Amygdala (tissue), 56 donors: ENCODE measurements at regions not wholly inside any gene's neighbourhood (a gene's known extent, or its start where the extent isn't known, plus 50 kb on each side); places are given as distances from the start of the nearest gene placed in this dataset.

Experiments
- DNase-seq, 56 donors: peaks; one replicate each; lab custom pipeline; 2025; lab: John Stamatoyannopoulos, UW

GRCh38 chr9:115169003-115169402, 51.0 kb upstream of the TNC start:
- no peak for DNase-seq

GRCh38 chr9:115170358-115171073, 52.6 kb upstream of the TNC start:
- no peak for DNase-seq

DNA sequence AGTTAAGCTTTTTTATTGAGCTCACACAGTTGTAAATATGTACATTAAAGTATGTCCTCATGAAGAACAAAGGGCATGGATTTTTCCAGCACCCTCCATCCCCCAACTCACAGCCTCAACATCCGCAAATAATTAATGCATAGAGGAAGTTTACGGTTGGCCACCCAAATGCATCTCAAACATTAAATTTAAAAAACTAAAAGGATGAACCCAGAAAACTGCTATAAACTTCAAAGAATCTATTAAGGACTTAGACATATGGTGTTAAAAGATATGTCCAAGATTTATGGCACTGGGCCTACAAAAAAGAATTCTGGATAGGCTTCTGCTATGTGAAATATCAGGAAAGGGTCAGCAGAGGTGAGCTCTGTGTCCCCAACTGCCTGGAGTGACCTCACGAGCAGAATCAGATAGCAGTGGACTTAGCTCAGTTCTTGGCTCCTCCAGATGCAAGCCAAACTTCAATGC, 54.0 kb upstream of the TNC start:
- DNase-seq = no peak

DNA sequence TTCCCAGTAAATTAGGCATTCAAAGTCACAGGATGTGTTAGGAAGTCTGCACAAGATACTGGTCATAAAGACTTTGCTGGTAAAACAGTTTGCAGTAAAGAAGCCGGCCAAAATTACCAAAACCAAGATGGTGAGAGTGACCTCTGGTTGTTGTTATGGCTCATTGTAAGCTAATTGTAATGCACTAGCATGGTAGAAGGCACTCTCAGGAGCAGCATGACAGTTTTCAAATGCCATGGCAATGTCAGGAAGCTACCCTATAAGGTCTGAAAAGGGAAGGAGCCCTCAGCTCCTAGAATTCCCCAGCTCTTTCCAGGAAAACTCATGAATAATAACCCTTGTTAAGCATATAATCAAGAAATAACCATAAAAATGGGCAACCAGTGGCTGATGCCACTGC, 64.3 kb upstream of the TNC start:
- DNase-seq = no peak

DNA sequence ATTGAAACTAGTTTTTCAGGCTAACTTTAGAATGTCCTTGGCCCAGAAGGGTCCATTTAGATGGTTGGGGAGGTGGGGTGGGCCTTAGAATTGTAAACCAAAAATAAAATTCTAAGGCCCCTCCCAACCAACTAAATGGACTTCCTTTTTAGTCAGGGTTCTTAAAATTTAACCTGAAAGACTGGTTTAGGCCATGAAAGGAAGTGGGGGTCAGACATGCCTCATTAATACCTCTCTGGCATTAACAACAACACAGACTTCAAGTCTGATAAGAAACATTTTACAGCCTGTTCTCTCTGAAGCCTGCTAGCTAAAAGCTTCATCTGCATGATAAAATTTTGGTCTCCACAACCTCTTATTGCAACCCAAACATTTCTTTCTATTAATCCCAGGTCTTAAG, 65.5 kb upstream of the TNC start:
- DNase-seq = no peak

- DNase-seq = no peak
Measured at GRCh38 chr9:115189686-115190085, 71.7 kb upstream of the TNC start.

DNA sequence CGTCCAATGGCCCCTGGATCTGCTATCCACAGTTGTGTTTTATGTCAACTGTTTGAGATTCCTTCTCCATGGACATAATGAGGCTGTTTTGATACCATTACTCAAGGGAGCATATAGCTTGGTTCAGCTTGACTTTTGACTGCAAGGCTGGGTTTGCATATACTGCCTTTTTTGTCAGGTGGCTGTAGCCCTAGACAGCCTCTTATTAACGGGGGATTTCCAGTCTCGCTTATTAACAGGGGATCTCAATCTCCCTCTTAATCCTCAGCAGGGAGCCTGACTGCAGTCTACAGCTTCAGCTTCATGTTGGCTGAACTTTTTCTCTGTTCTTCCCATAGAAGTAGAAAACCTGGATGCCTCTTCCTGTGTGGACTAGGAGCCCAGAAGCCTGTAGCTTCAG, 73.7 kb upstream of the TNC start:
- DNase-seq = no peak

DNA sequence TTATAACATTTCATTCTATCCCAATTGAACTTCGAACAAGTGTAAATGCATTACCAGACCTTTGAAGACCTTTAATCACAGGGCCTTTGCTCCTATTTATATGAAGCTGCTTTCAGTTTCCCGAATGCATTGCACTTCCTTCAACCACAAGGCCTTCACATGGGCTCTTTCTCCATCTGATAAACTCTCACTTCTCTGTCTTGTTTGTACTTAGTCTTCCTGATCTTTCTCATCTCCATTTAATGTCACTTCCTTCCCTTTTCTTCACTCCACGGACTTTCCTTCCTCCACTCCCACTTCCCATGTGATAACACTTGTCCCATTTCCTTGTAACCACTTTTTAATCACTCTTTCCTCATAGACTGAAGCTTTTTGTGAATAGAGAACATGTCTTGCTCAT, 74.3 kb upstream of the TNC start:
- DNase-seq = peak in 2 of 56 donors; percentile 24 to 25

DNA sequence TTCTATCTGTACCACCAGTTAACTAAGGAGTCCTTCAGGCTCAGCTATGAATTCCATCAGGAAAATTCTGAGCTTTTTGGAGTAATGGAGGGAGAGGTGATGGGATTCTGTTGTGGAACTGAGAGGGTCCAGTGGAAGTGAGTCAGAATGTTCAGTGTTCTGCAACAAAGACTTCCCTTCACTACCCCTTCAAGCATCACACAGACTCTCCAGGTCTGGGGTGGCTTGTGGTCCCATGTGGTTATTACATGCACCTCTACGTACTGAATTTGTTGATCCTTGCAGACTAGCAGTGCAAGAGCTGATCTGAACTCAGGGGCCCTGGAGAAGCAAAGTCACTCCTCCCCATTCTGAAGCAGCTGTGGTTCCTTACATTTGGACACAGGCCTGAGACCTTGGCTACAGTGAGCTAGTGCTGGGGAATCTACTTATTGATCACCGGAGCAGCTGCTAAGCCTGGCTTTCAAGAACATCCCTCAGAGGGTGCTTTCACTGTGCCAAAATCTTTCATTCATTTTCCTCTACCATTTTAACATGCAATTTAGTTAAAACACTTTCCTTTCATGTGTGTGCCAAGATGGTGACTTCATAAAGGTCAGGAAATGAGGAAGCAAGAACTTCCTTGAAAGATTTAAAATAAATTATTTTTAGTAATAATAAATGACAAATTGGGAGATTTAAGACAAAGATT, 75.0 kb upstream of the TNC start:
- no peak for DNase-seq

DNA sequence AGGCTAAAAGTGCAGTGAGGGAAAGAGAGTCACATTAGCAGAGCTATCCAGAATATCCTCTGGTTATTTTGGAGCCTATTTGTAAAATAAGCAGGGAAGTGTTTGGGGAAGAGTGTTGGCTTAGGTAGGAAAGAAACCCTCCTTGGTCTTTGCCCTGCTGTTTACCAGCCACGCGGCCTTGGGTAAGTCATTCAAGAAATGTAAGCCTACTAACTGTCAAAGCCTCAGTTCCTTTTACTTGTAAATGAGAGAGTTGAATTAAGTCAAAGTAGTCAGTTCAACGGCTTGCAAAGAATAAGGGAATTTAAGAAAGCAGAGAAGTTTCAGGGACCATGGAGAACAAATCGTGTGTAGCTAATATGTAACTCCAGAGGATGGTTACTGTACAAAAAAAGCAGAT, 75.8 kb upstream of the TNC start:
- no peak for DNase-seq

- DNase-seq = no peak
Measured at GRCh38 chr9:115194216-115194615, 76.3 kb upstream of the TNC start.

DNA sequence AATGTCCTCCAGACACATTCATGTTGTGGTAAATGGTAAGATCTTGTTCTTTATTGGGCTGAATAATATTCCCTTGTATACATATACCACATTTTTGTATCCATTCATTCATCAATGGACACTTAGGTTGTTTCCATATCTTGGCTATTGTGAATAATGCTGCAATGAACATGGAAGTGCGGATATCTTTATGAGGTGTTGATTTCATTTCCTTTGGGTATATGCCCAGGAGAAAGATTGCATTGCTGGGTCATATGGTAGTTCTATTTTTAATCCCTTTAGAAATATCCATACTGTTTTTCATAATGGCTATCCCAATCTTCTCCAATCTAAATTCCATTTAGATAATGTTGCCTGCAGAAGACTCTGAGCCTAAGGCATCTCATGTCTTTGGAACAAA, 78.0 kb upstream of the TNC start:
- DNase-seq = no peak

- no peak for DNase-seq
Measured at GRCh38 chr9:115196919-115197318, 79.0 kb upstream of the TNC start.

DNA sequence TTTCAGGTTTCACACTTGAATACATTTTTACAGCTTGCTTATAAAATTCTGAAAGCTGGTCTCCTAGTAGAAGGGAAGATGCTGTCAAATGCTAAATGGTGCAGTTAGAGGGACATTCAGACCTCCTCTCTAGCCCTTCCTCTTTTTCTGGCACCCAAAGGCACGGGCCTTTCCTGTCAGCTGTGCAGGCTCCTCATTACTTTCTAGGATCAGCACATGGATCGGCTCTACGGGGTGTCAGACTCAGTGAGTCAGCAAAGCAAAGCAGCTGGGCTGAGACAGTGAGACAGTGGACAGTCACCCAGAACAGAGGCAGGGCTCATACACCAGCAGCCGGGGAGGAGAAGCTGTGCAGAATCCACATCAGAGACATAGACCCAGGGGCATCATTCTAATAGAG, 80.0 kb upstream of the TNC start:
- DNase-seq = peak in 6 of 56 donors; percentile 4 to 40 (median 12)

GRCh38 chr9:115200711-115201505, 83.0 kb upstream of the TNC start:
- DNase-seq = no peak

DNA sequence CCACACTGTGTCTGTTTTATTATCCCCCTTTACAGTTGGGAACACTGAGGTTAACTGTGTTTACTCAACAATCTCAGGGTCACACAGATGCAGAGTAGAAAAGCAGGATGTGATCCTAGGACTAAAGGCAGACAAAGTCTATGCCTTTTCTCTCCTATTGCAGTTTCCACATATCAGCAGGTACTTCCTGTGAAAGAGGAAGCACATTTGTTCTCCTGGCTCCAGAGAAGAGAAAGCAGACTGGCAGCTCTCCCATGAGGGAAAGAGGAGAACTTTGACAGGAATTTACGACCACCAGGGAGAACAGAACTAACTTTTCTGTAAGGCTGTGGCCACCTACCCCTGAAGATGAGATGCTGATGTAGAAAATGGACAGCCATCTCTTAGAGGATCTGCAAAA, 84.2 kb upstream of the TNC start:
- no peak for DNase-seq

DNA sequence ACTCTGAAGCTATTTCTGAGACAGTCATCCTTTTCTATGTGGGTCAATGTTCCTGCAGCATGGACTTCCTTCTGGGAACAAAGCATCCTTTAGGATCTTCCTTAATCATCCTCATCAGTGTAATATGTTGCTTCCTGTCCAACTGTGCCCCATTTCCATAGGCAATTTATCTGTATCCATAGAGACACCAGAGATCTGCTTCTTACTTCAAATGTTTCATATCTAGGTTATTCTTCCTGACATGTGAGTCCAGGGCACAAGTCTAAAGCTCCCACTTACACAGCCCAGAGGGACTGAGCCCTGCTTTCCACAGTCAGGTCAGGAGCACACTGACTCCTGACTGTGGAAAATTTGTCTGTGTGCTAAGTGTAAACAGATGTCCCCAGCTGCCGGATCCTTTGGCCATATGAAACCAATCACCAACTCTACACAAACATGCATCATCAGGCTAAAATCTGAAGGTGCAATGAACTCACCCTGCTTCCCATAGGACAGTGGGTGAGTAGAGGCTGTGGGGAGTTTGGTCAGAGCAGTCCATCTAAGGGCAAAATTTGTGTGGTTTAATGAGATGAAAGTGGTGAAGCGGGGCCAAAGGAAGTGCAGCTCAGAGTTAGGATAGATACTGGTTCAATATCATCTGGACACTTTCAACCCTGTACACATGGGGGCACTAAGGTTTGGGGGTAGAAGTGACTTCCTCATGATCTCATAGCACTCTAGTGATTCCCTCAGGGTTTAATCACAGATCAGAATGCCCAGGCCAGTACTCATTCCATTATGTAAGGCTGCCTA, 85.2 kb upstream of the TNC start:
- DNase-seq = no peak

- DNase-seq = no peak
Measured at GRCh38 chr9:115204904-115205453, 87.0 kb upstream of the TNC start.

- no peak for DNase-seq
Measured at GRCh38 chr9:115207003-115207836, 89.3 kb upstream of the TNC start.
